CD14-positive monocyte (primary cell): ENCODE measurements at regions not wholly inside any gene's neighbourhood (a gene's known extent, or its start where the extent isn't known, plus 50 kb on each side); places are given as distances from the start of the nearest gene placed in this dataset.
"Not testable (repeated sequence)": the region's sequence is repeated elsewhere in the genome, so short reads cannot be mapped to it uniquely, and the experiment has no call there.

Experiments
- DNase-seq, 3 donors: peaks; one replicate each; pipeline ENCODE4 v3.0.0-alpha.2; 2011 to 2022
- H2AFZ ChIP-seq: 2 replicates; pipeline ENCODE4 v1.6.0; 2012; ENCODE audit warnings: mild to moderate bottlenecking, low read depth, low read length, inconsistent platforms; ENCODE audit not compliant: insufficient read depth, poor library complexity, severe bottlenecking
- H3K27ac ChIP-seq, 2 donors: 1 replicate in 1 of 2; 2 replicates in 1 of 2; pipeline ENCODE4 v1.5.1; 2012 to 2013; ENCODE audit warnings: low read length in 2 of 2, control low read depth in 1 of 2, inconsistent platforms in 1 of 2, low read depth in 1 of 2, mild to moderate bottlenecking in 1 of 2
- H3K27me3 ChIP-seq, 2 donors: one replicate each; pipeline versions ENCODE4 v1.6.0 to v1.6.1; 2011 to 2013; ENCODE audit warnings: low read length in 2 of 2; ENCODE audit not compliant: control insufficient read depth in 2 of 2, insufficient read depth in 2 of 2
- H3K36me3 ChIP-seq, 2 donors: replicated peaks in 1 of 2; 1 replicate in 1 of 2; 2 replicates in 1 of 2; pipeline versions ENCODE4 v1.5.1 to v1.6.1; 2012 to 2013; ENCODE audit warnings: low read length in 2 of 2, control low read depth in 1 of 2, inconsistent platforms in 1 of 2, mild to moderate bottlenecking in 1 of 2; ENCODE audit not compliant: insufficient read depth in 2 of 2, control insufficient read depth in 1 of 2
- H3K4me1 ChIP-seq, 2 donors: 1 replicate in 1 of 2; 2 replicates in 1 of 2; pipeline versions ENCODE4 v1.5.1 to v1.6.1; 2012 to 2013; ENCODE audit warnings: low read length in 2 of 2, control low read depth in 1 of 2, inconsistent platforms in 1 of 2, mild to moderate bottlenecking in 1 of 2, moderate library complexity in 1 of 2; ENCODE audit not compliant: insufficient read depth in 2 of 2, control insufficient read depth in 1 of 2
- H3K4me2 ChIP-seq: replicated peaks from 2 replicates; pipeline ENCODE3; 2012; ENCODE audit warnings: low read length, moderate library complexity, mild to moderate bottlenecking; ENCODE audit not compliant: poor library complexity, severe bottlenecking; ENCODE audit errors: extremely low read depth
- H3K4me3 ChIP-seq, 3 experiments: fragments of 200-600 bp in 1 of 3; sonication (generic) in 1 of 3; replicated peaks in 1 of 3; 1 replicate in 2 of 3; 2 replicates in 1 of 3; pipeline ENCODE4 v1.5.1; 2011 to 2013; ENCODE audit warnings: low read length in 3 of 3, mild to moderate bottlenecking in 3 of 3, control low read depth in 2 of 3, low read depth in 2 of 3, inconsistent platforms in 1 of 3, moderate library complexity in 1 of 3
- H3K79me2 ChIP-seq: 2 replicates; pipeline ENCODE4 v1.6.0; 2012; ENCODE audit warnings: mild to moderate bottlenecking, control low read depth, inconsistent platforms, low read length, moderate library complexity; ENCODE audit not compliant: insufficient read depth
- H3K9ac ChIP-seq: 2 replicates; pipeline ENCODE4 v1.6.0; 2017; ENCODE audit warnings: low read length, mild to moderate bottlenecking; ENCODE audit not compliant: insufficient read depth, poor library complexity, severe bottlenecking
- H3K9me3 ChIP-seq, 2 donors: replicated peaks in 1 of 2; 1 replicate in 1 of 2; 2 replicates in 1 of 2; pipeline versions ENCODE4 v1.5.1 to v1.6.1; 2012 to 2013; ENCODE audit warnings: low read length in 2 of 2, control low read depth in 1 of 2; ENCODE audit not compliant: control insufficient read depth in 1 of 2, insufficient read depth in 1 of 2
- H4K20me1 ChIP-seq: 2 replicates; pipeline ENCODE4 v1.6.0; 2012; ENCODE audit warnings: mild to moderate bottlenecking, low read length, control low read depth, moderate library complexity; ENCODE audit not compliant: insufficient read depth
- H3K27ac Mint-ChIP-seq, 7 donors: one replicate each; pipeline ENCODE4 v1.8.0; 2020; ENCODE audit warnings: mild to moderate bottlenecking in 7 of 7, mixed read lengths in 7 of 7, moderate library complexity in 6 of 7, inconsistent platforms in 2 of 7
- H3K27me3 Mint-ChIP-seq, 3 donors: one replicate each; pipeline ENCODE4 v1.8.0; 2021 to 2022; ENCODE audit warnings: low read depth in 3 of 3, mild to moderate bottlenecking in 3 of 3, mixed read lengths in 3 of 3, moderate library complexity in 3 of 3, inconsistent platforms in 1 of 3
- H3K36me3 Mint-ChIP-seq, 2 donors: one replicate each; pipeline ENCODE4 v1.8.0; 2020; ENCODE audit warnings: mixed read lengths in 2 of 2, inconsistent platforms in 1 of 2, mild to moderate bottlenecking in 1 of 2
- H3K4me1 Mint-ChIP-seq: one replicate; pipeline ENCODE4 v1.8.0; 2020; ENCODE audit warnings: mild to moderate bottlenecking, mixed read lengths
- H3K4me3 Mint-ChIP-seq, 2 donors: one replicate each; pipeline ENCODE4 v1.8.0; 2020; ENCODE audit warnings: mild to moderate bottlenecking in 2 of 2, mixed read lengths in 2 of 2, moderate library complexity in 1 of 2
- H3K9me3 Mint-ChIP-seq, 7 donors: one replicate each; pipeline ENCODE4 v1.8.0; 2020 to 2022; ENCODE audit warnings: mixed read lengths in 7 of 7, mild to moderate bottlenecking in 6 of 7, moderate library complexity in 6 of 7, inconsistent platforms in 2 of 7
- WGBS: methylation state at CpG from one replicate; pipeline ENCODE4 v1.1.5; 2013; ENCODE audit warnings: missing lambda C conversion rate; ENCODE audit not compliant: insufficient coverage; 5-methylcytosine and 5-hydroxymethylcytosine counted together
- intact Hi-C, 2 donors: fragments of 100-400 bp; cut with micrococcal nuclease; formaldehyde crosslinking; loops; one replicate each; pipeline versions ENCODE4 v1.15.0 to v1.15.1; 2023
- TF ChIP-seq, protein P1 (sequence below): fragments of 200-600 bp; IDR thresholded peaks from one replicate; pipeline ENCODE4 v1.8.0; 2022; ENCODE audit warnings: antibody characterized with exemption, mild to moderate bottlenecking

DNA sequence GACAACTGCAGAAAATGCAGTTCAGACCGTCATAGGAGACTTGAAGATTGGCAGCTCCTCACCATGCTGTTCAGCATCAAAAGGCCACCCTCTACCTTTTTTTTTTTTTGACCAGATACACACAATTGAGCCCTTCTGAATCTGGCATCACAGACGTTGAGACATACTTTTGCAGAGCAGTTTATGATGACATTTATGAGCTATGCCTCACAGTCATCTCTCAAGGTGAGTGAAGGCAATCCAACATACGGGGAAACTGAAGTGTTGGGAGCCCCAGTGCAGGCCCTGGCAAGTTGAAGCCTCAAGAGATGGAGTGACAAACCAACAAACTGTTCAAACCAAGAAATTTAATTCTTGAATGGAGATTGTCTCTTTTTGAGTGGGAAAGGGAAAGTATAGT is 83.6 kb upstream of the DLX6 start:
- Histone ChIP-seq H2AFZ (no peak overlapping the region), H3K36me3 (no peaks in the 10 kb centered on the region), H3K4me3 (no peak overlapping the region), H4K20me1 (no peaks in the 10 kb centered on the region), H3K27me3 (no peaks in the 10 kb centered on the region), H3K9me3 (no peaks in the 10 kb centered on the region), H3K79me2 (no peaks in the 10 kb centered on the region), H3K4me1 (no peaks in the 10 kb centered on the region), H3K4me2 (no peak overlapping the region), H3K9ac (no peak overlapping the region), H3K27ac (no peak overlapping the region)
- Mint-ChIP-seq H3K27ac (no peak overlapping the region), H3K4me1 (no peaks in the 10 kb centered on the region), H3K27me3 (peaks cover 0 to 1% (median 0%) of the 10 kb centered on the region in 3 donors), H3K36me3 (no peaks in the 10 kb centered on the region), H3K9me3 (peaks cover 0 to 16% (median 3%) of the 10 kb centered on the region in 7 donors), H3K4me3 (no peak overlapping the region)
- intact Hi-C loops: no loop called here
- DNase-seq: no peak
- TF ChIP-seq, protein P1, sequence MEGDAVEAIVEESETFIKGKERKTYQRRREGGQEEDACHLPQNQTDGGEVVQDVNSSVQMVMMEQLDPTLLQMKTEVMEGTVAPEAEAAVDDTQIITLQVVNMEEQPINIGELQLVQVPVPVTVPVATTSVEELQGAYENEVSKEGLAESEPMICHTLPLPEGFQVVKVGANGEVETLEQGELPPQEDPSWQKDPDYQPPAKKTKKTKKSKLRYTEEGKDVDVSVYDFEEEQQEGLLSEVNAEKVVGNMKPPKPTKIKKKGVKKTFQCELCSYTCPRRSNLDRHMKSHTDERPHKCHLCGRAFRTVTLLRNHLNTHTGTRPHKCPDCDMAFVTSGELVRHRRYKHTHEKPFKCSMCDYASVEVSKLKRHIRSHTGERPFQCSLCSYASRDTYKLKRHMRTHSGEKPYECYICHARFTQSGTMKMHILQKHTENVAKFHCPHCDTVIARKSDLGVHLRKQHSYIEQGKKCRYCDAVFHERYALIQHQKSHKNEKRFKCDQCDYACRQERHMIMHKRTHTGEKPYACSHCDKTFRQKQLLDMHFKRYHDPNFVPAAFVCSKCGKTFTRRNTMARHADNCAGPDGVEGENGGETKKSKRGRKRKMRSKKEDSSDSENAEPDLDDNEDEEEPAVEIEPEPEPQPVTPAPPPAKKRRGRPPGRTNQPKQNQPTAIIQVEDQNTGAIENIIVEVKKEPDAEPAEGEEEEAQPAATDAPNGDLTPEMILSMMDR: no peak
- 88% methylated on average over 3 of the region's 3 CpGs for WGBS

DNA sequence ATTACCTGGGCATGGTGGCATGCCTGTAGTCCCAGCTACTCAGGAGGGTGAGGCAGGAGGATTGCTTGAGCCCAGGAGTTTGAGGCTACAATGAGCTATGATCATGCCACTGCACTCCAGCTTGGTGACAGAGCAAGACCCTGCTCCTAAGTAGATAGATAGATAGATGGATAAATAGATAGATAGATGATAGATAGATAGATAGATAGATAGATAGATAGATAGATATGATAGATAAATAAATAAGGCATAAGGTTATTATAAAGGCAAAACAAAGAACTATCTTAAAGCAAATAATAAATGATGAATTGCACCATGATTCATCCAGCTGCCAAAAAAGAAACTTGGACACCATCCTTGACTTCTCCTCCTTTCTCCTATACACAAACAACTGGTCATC is 82.0 kb upstream of the DLX6 start:
- peaks cover 0 to 16% (median 3%) of the 10 kb centered on the region in 7 donors for H3K9me3 Mint-ChIP-seq
- H3K36me3 ChIP-seq, H3K4me2 ChIP-seq, H3K9ac ChIP-seq, H3K27ac ChIP-seq, H3K27me3 Mint-ChIP-seq, H3K4me1 ChIP-seq, H3K4me3 ChIP-seq, H3K27me3 ChIP-seq, H3K4me1 Mint-ChIP-seq, H3K4me3 Mint-ChIP-seq, DNase-seq, H3K27ac Mint-ChIP-seq, H4K20me1 ChIP-seq, H3K36me3 Mint-ChIP-seq, H3K9me3 ChIP-seq, H3K79me2 ChIP-seq, intact Hi-C loops, H2AFZ ChIP-seq: not testable (repeated sequence)
